ENCODE measurements at regions not wholly inside any gene's neighbourhood (a gene's known extent, or its start where the extent isn't known, plus 50 kb on each side); places are given as distances from the start of the nearest gene placed in this dataset.

- TF ChIP-seq CTCF (IDR thresholded peaks at IDR 0.05) (no peak), POLR2A (IDR thresholded peaks at IDR 0.05) (no peak)
These were observed 176.3 kb downstream of the NPR3 start for GRCh38 chr5:32887390-32887789.

Measured in uterus (tissue), 2 donors.